ENCODE measurements at regions not wholly inside any gene's neighbourhood (a gene's known extent, or its start where the extent isn't known, plus 50 kb on each side); places are given as distances from the start of the nearest gene placed in this dataset.

GRCh38 chr6:7035837-7036249, 71.9 kb upstream of the RREB1 start:
- no peak overlapping the region for H3K18ac ChIP-seq (ENCODE audit: insufficient read length, low read depth, low read length)
- no peak overlapping the region for H3K27ac Mint-ChIP-seq
- no peaks in the 10 kb centered on the region for H3K79me2 ChIP-seq (ENCODE audit: insufficient read depth, low read length)
- no peak overlapping the region for H2AK5ac ChIP-seq (ENCODE audit: insufficient read length, low read length)
- H3K27ac ChIP-seq (ENCODE audit: insufficient read length, low read depth, low read length) = no peak overlapping the region
- no peak overlapping the region for H4K91ac ChIP-seq (ENCODE audit: insufficient read length, low read depth, low read length)
- H4K5ac ChIP-seq (ENCODE audit: insufficient read length, low read depth, low read length) = no peak overlapping the region
- no peak overlapping the region for H3K56ac ChIP-seq (ENCODE audit: insufficient read length, low read depth, low read length)
- DNase-seq = no peak
- no peak overlapping the region for H3K4me3 Mint-ChIP-seq
- H3K9me3 Mint-ChIP-seq = no peaks in the 10 kb centered on the region
- no peaks in the 10 kb centered on the region for H3K23me2 ChIP-seq (ENCODE audit: insufficient read length, low read depth, low read length, poor library complexity, severe bottlenecking)
- H3K4me2 ChIP-seq (ENCODE audit: insufficient read depth, insufficient read length, low read length) = no peak overlapping the region
- H4K20me1 ChIP-seq (ENCODE audit: control insufficient read depth, insufficient read depth, insufficient read length) = no peaks in the 10 kb centered on the region
- H4K8ac ChIP-seq (replicated peaks; ENCODE audit: insufficient read length, low read depth, low read length) = no peak overlapping the region
- H3K36me3 Mint-ChIP-seq (ENCODE audit: insufficient read depth in 1 of 3, low read depth in 3 of 3) = no peaks in the 10 kb centered on the region
- H3K4ac ChIP-seq (ENCODE audit: low read depth, low read length) = no peak overlapping the region
- H3K27me3 ChIP-seq (ENCODE audit: insufficient read depth, low read length) = no peaks in the 10 kb centered on the region
- no peak overlapping the region for H2AFZ ChIP-seq (ENCODE audit: low read length)
- H3K14ac ChIP-seq (ENCODE audit: insufficient read depth, low read length) = no peak overlapping the region
- H3K79me1 ChIP-seq (ENCODE audit: insufficient read depth, low read depth, low read length, poor library complexity, severe bottlenecking) = no peaks in the 10 kb centered on the region
- no peak overlapping the region for H2BK120ac ChIP-seq (ENCODE audit: low read depth, low read length, poor library complexity, severe bottlenecking)
- WGBS (ENCODE audit: extremely low coverage, insufficient read length, low lambda C conversion rate) = no CpG with 5 or more reads among the region's 2 CpGs
- H3K23ac ChIP-seq (ENCODE audit: insufficient read length, low read depth, low read length) = no peak overlapping the region
- no peak overlapping the region for H2BK15ac ChIP-seq (ENCODE audit: low read depth, low read length)
- no peaks in the 10 kb centered on the region for H3K9me3 ChIP-seq (ENCODE audit: control insufficient read depth, low read depth, low read length)
- H2BK5ac ChIP-seq (ENCODE audit: insufficient read length, low read length) = no peak overlapping the region
- H3T11ph ChIP-seq (ENCODE audit: low read length) = no peak overlapping the region
- no peak overlapping the region for H2BK20ac ChIP-seq (ENCODE audit: low read depth, low read length, poor library complexity, severe bottlenecking)
- TF ChIP-seq, protein P1, sequence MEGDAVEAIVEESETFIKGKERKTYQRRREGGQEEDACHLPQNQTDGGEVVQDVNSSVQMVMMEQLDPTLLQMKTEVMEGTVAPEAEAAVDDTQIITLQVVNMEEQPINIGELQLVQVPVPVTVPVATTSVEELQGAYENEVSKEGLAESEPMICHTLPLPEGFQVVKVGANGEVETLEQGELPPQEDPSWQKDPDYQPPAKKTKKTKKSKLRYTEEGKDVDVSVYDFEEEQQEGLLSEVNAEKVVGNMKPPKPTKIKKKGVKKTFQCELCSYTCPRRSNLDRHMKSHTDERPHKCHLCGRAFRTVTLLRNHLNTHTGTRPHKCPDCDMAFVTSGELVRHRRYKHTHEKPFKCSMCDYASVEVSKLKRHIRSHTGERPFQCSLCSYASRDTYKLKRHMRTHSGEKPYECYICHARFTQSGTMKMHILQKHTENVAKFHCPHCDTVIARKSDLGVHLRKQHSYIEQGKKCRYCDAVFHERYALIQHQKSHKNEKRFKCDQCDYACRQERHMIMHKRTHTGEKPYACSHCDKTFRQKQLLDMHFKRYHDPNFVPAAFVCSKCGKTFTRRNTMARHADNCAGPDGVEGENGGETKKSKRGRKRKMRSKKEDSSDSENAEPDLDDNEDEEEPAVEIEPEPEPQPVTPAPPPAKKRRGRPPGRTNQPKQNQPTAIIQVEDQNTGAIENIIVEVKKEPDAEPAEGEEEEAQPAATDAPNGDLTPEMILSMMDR (conservative IDR thresholded peaks at IDR 0.05) = no peak
- 0 out of 4 replicates have a peak, but pooled peaks cover 0 to 5% of the 10 kb centered on the region in 2 experiments for H3K4me1 Mint-ChIP-seq
- H3K27me3 Mint-ChIP-seq (ENCODE audit: low read depth) = no peaks in the 10 kb centered on the region; the same call in 1 of the 2 replicates
- H2BK12ac ChIP-seq (ENCODE audit: insufficient read length, low read depth, low read length) = no peak overlapping the region
- H3K4me1 ChIP-seq (ENCODE audit: insufficient read depth, low read length) = no peaks in the 10 kb centered on the region
- no peak overlapping the region for H3K9ac ChIP-seq (ENCODE audit: extremely low read depth, insufficient read length, low read length)
